Natural killer cell (primary cell): ENCODE measurements at regions not wholly inside any gene's neighbourhood (a gene's known extent, or its start where the extent isn't known, plus 50 kb on each side); places are given as distances from the start of the nearest gene placed in this dataset.

Source experiments
- ATAC-seq, 3 donors: fragments of 150-1000 bp in 2 of 3; fragments of 200-7000 bp in 1 of 3; cut with Tn5 transposase; 1 replicate in 1 of 3; 2 replicates in 2 of 3; pipeline ENCODE4 v1.10.0; 2021; ENCODE audit warnings: mild to moderate bottlenecking in 2 of 3, moderate library complexity in 2 of 3
- DNase-seq, 2 donors: peaks; one replicate each; pipeline versions ENCODE4 v3.0.0 to v3.0.0-alpha.2; 2013 to 2021; ENCODE audit warnings: mixed read lengths in 1 of 2
- H3K27ac ChIP-seq: one replicate; pipeline ENCODE4 v1.5.1; 2013; ENCODE audit warnings: mild to moderate bottlenecking, low read length
- H3K27me3 ChIP-seq: one replicate; pipeline ENCODE4 v1.6.1; 2013; ENCODE audit warnings: low read length; ENCODE audit not compliant: control insufficient read depth, insufficient read depth
- H3K36me3 ChIP-seq: one replicate; pipeline ENCODE4 v1.6.1; 2013; ENCODE audit warnings: low read length; ENCODE audit not compliant: control insufficient read depth, insufficient read depth
- H3K4me1 ChIP-seq: one replicate; pipeline ENCODE4 v1.6.1; 2013; ENCODE audit warnings: low read length; ENCODE audit not compliant: control insufficient read depth, insufficient read depth
- H3K4me3 ChIP-seq: one replicate; pipeline ENCODE4 v1.5.1; 2013; ENCODE audit warnings: low read length
- H3K9me3 ChIP-seq: one replicate; pipeline ENCODE4 v1.6.1; 2013; ENCODE audit warnings: low read length; ENCODE audit not compliant: control insufficient read depth, insufficient read depth
- H3K27ac Mint-ChIP-seq, 2 donors: one replicate each; pipeline ENCODE4 v1.8.0; 2022; ENCODE audit warnings: mild to moderate bottlenecking in 2 of 2, mixed read lengths in 2 of 2, moderate library complexity in 1 of 2
- H3K27me3 Mint-ChIP-seq, 2 donors: one replicate each; pipeline ENCODE4 v1.8.0; 2022; ENCODE audit warnings: low read depth in 2 of 2, mixed read lengths in 2 of 2
- H3K36me3 Mint-ChIP-seq: one replicate; pipeline ENCODE4 v1.8.0; 2022; ENCODE audit warnings: mixed read lengths
- H3K4me1 Mint-ChIP-seq, 2 donors: one replicate each; pipeline ENCODE4 v1.8.0; 2022; ENCODE audit warnings: mixed read lengths in 2 of 2
- H3K4me3 Mint-ChIP-seq: one replicate; pipeline ENCODE4 v1.8.0; 2022; ENCODE audit warnings: mild to moderate bottlenecking, moderate library complexity, mixed read lengths
- H3K9me3 Mint-ChIP-seq, 2 donors: one replicate each; pipeline ENCODE4 v1.8.0; 2022; ENCODE audit warnings: mixed read lengths in 2 of 2
- CTCF ChIP-seq: fragments of 200-600 bp; IDR thresholded peaks from one replicate; pipeline ENCODE4 v1.8.0; 2022; ENCODE audit warnings: antibody characterized with exemption
- WGBS: methylation state at CpG from one replicate; pipeline ENCODE4 v1.1.7; 2013; ENCODE audit warnings: missing lambda C conversion rate; ENCODE audit not compliant: insufficient coverage; 5-methylcytosine and 5-hydroxymethylcytosine counted together
- intact Hi-C: fragments of 100-400 bp; cut with micrococcal nuclease; formaldehyde crosslinking; loops from one replicate; pipeline ENCODE4 v1.14.2; 2022

GRCh38 chr6:140541288-140541687, 1166.8 kb upstream of the CITED2 start:
- DNase-seq = no peak
- no peak overlapping the region for H3K4me3 ChIP-seq
- Mint-ChIP-seq H3K36me3 (no peaks in the 10 kb centered on the region), H3K4me1 (no peaks in the 10 kb centered on the region), H3K27me3 (no peaks in the 10 kb centered on the region), H3K4me3 (no peak overlapping the region), H3K9me3 (peaks cover 3 to 5% of the 10 kb centered on the region in 2 donors), H3K27ac (no peak overlapping the region)
- H3K9me3 ChIP-seq = no peaks in the 10 kb centered on the region
- intact Hi-C loops = no loop called here
- H3K4me1 ChIP-seq = no peaks in the 10 kb centered on the region
- no peak for TF ChIP-seq CTCF
- no peaks in the 10 kb centered on the region for H3K36me3 ChIP-seq
- H3K27me3 ChIP-seq = no peaks in the 10 kb centered on the region
- no peak overlapping the region for H3K27ac ChIP-seq
- WGBS = 90% methylated on average over 7 of the region's 7 CpGs
- ATAC-seq = no peak

GRCh38 chr6:140540743-140541142, 1166.3 kb upstream of the CITED2 start:
- Histone ChIP-seq H3K27me3 (no peaks in the 10 kb centered on the region), H3K4me3 (no peak overlapping the region), H3K4me1 (no peaks in the 10 kb centered on the region), H3K9me3 (no peaks in the 10 kb centered on the region), H3K36me3 (no peaks in the 10 kb centered on the region), H3K27ac (no peak overlapping the region)
- no peak for DNase-seq
- Mint-ChIP-seq H3K4me3 (no peak overlapping the region), H3K4me1 (no peaks in the 10 kb centered on the region), H3K36me3 (no peaks in the 10 kb centered on the region), H3K9me3 (peaks cover 5 to 6% of the 10 kb centered on the region in 2 donors), H3K27me3 (no peaks in the 10 kb centered on the region), H3K27ac (no peak overlapping the region)
- intact Hi-C loops = no loop called here
- TF ChIP-seq CTCF = no peak
- no peak for ATAC-seq
- 80% methylated on average over 1 of the region's 1 CpG for WGBS

GRCh38 chr6:140538926-140539325, 1164.5 kb upstream of the CITED2 start:
- Histone ChIP-seq H3K27me3 (no peaks in the 10 kb centered on the region), H3K4me3 (no peak overlapping the region), H3K4me1 (no peaks in the 10 kb centered on the region), H3K9me3 (no peaks in the 10 kb centered on the region), H3K27ac (no peak overlapping the region), H3K36me3 (no peaks in the 10 kb centered on the region)
- H3K27me3 Mint-ChIP-seq = no peaks in the 10 kb centered on the region
- H3K4me1 Mint-ChIP-seq = no peaks in the 10 kb centered on the region
- TF ChIP-seq CTCF = no peak
- ATAC-seq (no peak), DNase-seq (no peak)
- intact Hi-C loops = no loop called here
- peaks cover 10% of the 10 kb centered on the region in 2 donors for H3K9me3 Mint-ChIP-seq
- H3K27ac Mint-ChIP-seq = no peak overlapping the region
- H3K36me3 Mint-ChIP-seq = no peaks in the 10 kb centered on the region
- H3K4me3 Mint-ChIP-seq = no peak overlapping the region

- no peaks in the 10 kb centered on the region for H3K9me3 ChIP-seq
- no peak overlapping the region for H3K4me3 ChIP-seq
- no peaks in the 10 kb centered on the region for H3K4me1 ChIP-seq
- ATAC-seq (no peak), DNase-seq (no peak)
- H3K36me3 Mint-ChIP-seq = no peaks in the 10 kb centered on the region
- H3K27ac ChIP-seq = no peak overlapping the region
- no peak overlapping the region for H3K27ac Mint-ChIP-seq
- H3K36me3 ChIP-seq = no peaks in the 10 kb centered on the region
- no peak overlapping the region for H3K4me3 Mint-ChIP-seq
- TF ChIP-seq CTCF = no peak
- 64% methylated on average over 6 of the region's 8 CpGs for WGBS
- no peaks in the 10 kb centered on the region for H3K27me3 ChIP-seq
- intact Hi-C loops = no loop called here
- no peaks in the 10 kb centered on the region for H3K27me3 Mint-ChIP-seq
- no peaks in the 10 kb centered on the region for H3K4me1 Mint-ChIP-seq
- peaks cover 11 to 14% of the 10 kb centered on the region in 2 donors for H3K9me3 Mint-ChIP-seq
Measured at GRCh38 chr6:140537834-140538705, 1163.6 kb upstream of the CITED2 start.
